Trophoblast cell (in vitro differentiated cells and primary cell): ENCODE measurements at regions not wholly inside any gene's neighbourhood (a gene's known extent, or its start where the extent isn't known, plus 50 kb on each side); places are given as distances from the start of the nearest gene placed in this dataset.

Source experiments
- DNase-seq, 2 donors: peaks; one replicate each; pipeline ENCODE4 v3.0.0-alpha.2; 2016
- H2AFZ ChIP-seq: 2 replicates; pipeline ENCODE4 v1.6.1; 2013; ENCODE audit warnings: low read length, moderate library complexity, mild to moderate bottlenecking; ENCODE audit not compliant: insufficient read depth, poor library complexity
- H2AK5ac ChIP-seq: 2 replicates; pipeline ENCODE4 v1.6.1; 2013; ENCODE audit warnings: mild to moderate bottlenecking, low read length
- H2BK120ac ChIP-seq: 2 replicates; pipeline ENCODE4 v1.6.1; 2013; ENCODE audit warnings: low read length, mild to moderate bottlenecking, moderate library complexity; ENCODE audit not compliant: insufficient read depth, poor library complexity
- H2BK12ac ChIP-seq: 2 replicates; pipeline ENCODE4 v1.6.1; 2013; ENCODE audit warnings: mild to moderate bottlenecking, low read length, moderate library complexity
- H2BK5ac ChIP-seq: 2 replicates; pipeline ENCODE4 v1.6.1; 2013; ENCODE audit warnings: low read length, low read depth, moderate library complexity, mild to moderate bottlenecking; ENCODE audit not compliant: poor library complexity
- H3K14ac ChIP-seq: 2 replicates; pipeline ENCODE4 v1.6.1; 2013; ENCODE audit warnings: mild to moderate bottlenecking, low read length
- H3K18ac ChIP-seq: 2 replicates; pipeline ENCODE4 v1.6.1; 2013; ENCODE audit warnings: mild to moderate bottlenecking, low read length
- H3K23ac ChIP-seq: 2 replicates; pipeline ENCODE4 v1.6.1; 2013; ENCODE audit warnings: low read length
- H3K27ac ChIP-seq: 2 replicates; pipeline ENCODE4 v1.5.1; 2013; ENCODE audit warnings: low read depth, mild to moderate bottlenecking, inconsistent platforms, low read length, moderate library complexity
- H3K27me3 ChIP-seq: 2 replicates; pipeline ENCODE4 v1.6.1; 2013; ENCODE audit warnings: inconsistent platforms, mild to moderate bottlenecking, low read length, moderate library complexity; ENCODE audit not compliant: insufficient read depth
- H3K36me3 ChIP-seq, 2 experiments: 1 replicate in 1 of 2; 2 replicates in 1 of 2; pipeline ENCODE4 v1.6.1; 2013; ENCODE audit warnings: low read length in 2 of 2, mild to moderate bottlenecking in 2 of 2, moderate library complexity in 1 of 2; ENCODE audit not compliant: insufficient read depth in 2 of 2, control insufficient read depth in 1 of 2
- H3K4ac ChIP-seq: 2 replicates; pipeline ENCODE4 v1.6.1; 2013; ENCODE audit warnings: low read depth, mild to moderate bottlenecking, low read length, moderate library complexity
- H3K4me1 ChIP-seq, 2 experiments: 1 replicate in 1 of 2; 2 replicates in 1 of 2; pipeline ENCODE4 v1.6.1; 2013; ENCODE audit warnings: low read length in 2 of 2, mild to moderate bottlenecking in 2 of 2, moderate library complexity in 1 of 2; ENCODE audit not compliant: insufficient read depth in 2 of 2, control insufficient read depth in 1 of 2
- H3K4me2 ChIP-seq: 2 replicates; pipeline ENCODE4 v1.6.1; 2013; ENCODE audit warnings: inconsistent platforms, mild to moderate bottlenecking, low read length, moderate library complexity
- H3K4me3 ChIP-seq: 2 replicates; pipeline ENCODE4 v1.5.1; 2013; ENCODE audit warnings: mild to moderate bottlenecking, low read depth, low read length, inconsistent platforms
- H3K79me1 ChIP-seq: one replicate; pipeline ENCODE4 v1.6.1; 2013; ENCODE audit warnings: low read length
- H3K79me2 ChIP-seq: 2 replicates; pipeline ENCODE4 v1.6.1; 2013; ENCODE audit warnings: low read length, mild to moderate bottlenecking; ENCODE audit not compliant: control insufficient read depth, insufficient read depth, poor library complexity
- H3K9ac ChIP-seq: 2 replicates; pipeline ENCODE4 v1.6.1; 2013; ENCODE audit warnings: mild to moderate bottlenecking, low read length
- H3K9me3 ChIP-seq: 2 replicates; pipeline ENCODE4 v1.6.1; 2013; ENCODE audit warnings: low read depth, mild to moderate bottlenecking, control low read depth, inconsistent platforms, low read length; ENCODE audit not compliant: insufficient read depth
- H4K12ac ChIP-seq: 2 replicates; pipeline ENCODE4 v1.6.1; 2013; ENCODE audit warnings: low read depth, mild to moderate bottlenecking, low read length, moderate library complexity
- H4K8ac ChIP-seq: 2 replicates; pipeline ENCODE4 v1.6.1; 2013; ENCODE audit warnings: low read depth, mild to moderate bottlenecking, low read length, moderate library complexity
- H4K91ac ChIP-seq: one replicate; pipeline ENCODE4 v1.6.1; 2013; ENCODE audit warnings: low read depth, mild to moderate bottlenecking, low read length, moderate library complexity
- WGBS: extraction: QIAGEN DNeasy Blood & Tissue Kit; methylation state at CpG from one replicate; pipeline ENCODE4 v1.1.7; 2013; ENCODE audit warnings: missing lambda C conversion rate; ENCODE audit not compliant: insufficient read length, insufficient coverage; ENCODE audit errors: extremely low coverage; 5-methylcytosine and 5-hydroxymethylcytosine counted together

GRCh38 chr2:144261336-144261735 is 258.6 kb downstream of the ZEB2 start:
- no peak overlapping the region for H3K27ac ChIP-seq
- H2AK5ac ChIP-seq, result no peak overlapping the region
- no peak overlapping the region for H3K4ac ChIP-seq
- no peak overlapping the region for H3K23ac ChIP-seq
- H2BK120ac ChIP-seq, result no peak overlapping the region
- no peaks in the 10 kb centered on the region for H3K79me1 ChIP-seq
- no peak overlapping the region for H2BK5ac ChIP-seq
- H3K9me3 ChIP-seq, result no peaks in the 10 kb centered on the region
- H4K91ac ChIP-seq, result no peak overlapping the region
- no peak overlapping the region for H2BK12ac ChIP-seq
- no peak overlapping the region for H3K4me2 ChIP-seq
- H3K4me3 ChIP-seq, result no peak overlapping the region
- no CpG with 5 or more reads among the region's 2 CpGs for WGBS
- H3K79me2 ChIP-seq, result no peaks in the 10 kb centered on the region
- H3K36me3 ChIP-seq, result no peaks in the 10 kb centered on the region
- DNase-seq, result peak in 1 of 2 donors; percentile 48
- no peak overlapping the region for H2AFZ ChIP-seq
- no peak overlapping the region for H3K18ac ChIP-seq
- H3K27me3 ChIP-seq, result no peaks in the 10 kb centered on the region
- H4K8ac ChIP-seq, result no peak overlapping the region
- no peak overlapping the region for H3K14ac ChIP-seq
- H3K9ac ChIP-seq, result no peak overlapping the region
- H3K4me1 ChIP-seq, result no peaks in the 10 kb centered on the region
- no peak overlapping the region for H4K12ac ChIP-seq

- Histone ChIP-seq H3K23ac (no peak overlapping the region), H3K18ac (no peak overlapping the region), H3K14ac (no peak overlapping the region), H3K9me3 (peaks cover 4% of the 10 kb centered on the region), H3K4me2 (no peak overlapping the region), H3K4me1 (no peaks in the 10 kb centered on the region), H3K36me3 (peaks cover 0 to 2% of the 10 kb centered on the region in 2 experiments), H3K79me1 (no peaks in the 10 kb centered on the region), H3K27ac (no peak overlapping the region), H4K8ac (no peak overlapping the region), H2BK5ac (no peak overlapping the region), H3K79me2 (no peaks in the 10 kb centered on the region), H2BK12ac (no peak overlapping the region), H4K91ac (no peak overlapping the region), H2AFZ (no peak overlapping the region), H3K4ac (no peak overlapping the region), H2AK5ac (no peak overlapping the region), H3K9ac (no peak overlapping the region), H3K27me3 (no peaks in the 10 kb centered on the region), H3K4me3 (no peak overlapping the region), H2BK120ac (no peak overlapping the region), H4K12ac (no peak overlapping the region)
- no CpG with 5 or more reads among the region's 6 CpGs for WGBS
- no peak for DNase-seq
Observed at GRCh38 chr2:144259332-144259731, 260.6 kb downstream of the ZEB2 start.

GRCh38 chr2:144258154-144258553 is 261.8 kb downstream of the ZEB2 start:
- H3K18ac ChIP-seq, result no peak overlapping the region
- H3K14ac ChIP-seq, result no peak overlapping the region
- no peaks in the 10 kb centered on the region for H3K27me3 ChIP-seq
- no peak overlapping the region for H3K23ac ChIP-seq
- H2BK5ac ChIP-seq, result no peak overlapping the region
- H3K4me1 ChIP-seq, result no peaks in the 10 kb centered on the region
- H3K4ac ChIP-seq, result no peak overlapping the region
- H2AFZ ChIP-seq, result no peak overlapping the region
- no peak overlapping the region for H4K91ac ChIP-seq
- H4K12ac ChIP-seq, result no peak overlapping the region
- no peak overlapping the region for H3K27ac ChIP-seq
- no peak overlapping the region for H2AK5ac ChIP-seq
- no peaks in the 10 kb centered on the region for H3K79me2 ChIP-seq
- no CpG with 5 or more reads among the region's 2 CpGs for WGBS
- H3K9ac ChIP-seq, result no peak overlapping the region
- H3K9me3 ChIP-seq, result peaks cover 7% of the 10 kb centered on the region
- no peak overlapping the region for H4K8ac ChIP-seq
- H3K4me3 ChIP-seq, result no peak overlapping the region
- H3K79me1 ChIP-seq, result no peaks in the 10 kb centered on the region
- H2BK12ac ChIP-seq, result no peak overlapping the region
- no peak overlapping the region for H3K4me2 ChIP-seq
- H2BK120ac ChIP-seq, result no peak overlapping the region
- H3K36me3 ChIP-seq, result peaks cover 4 to 5% of the 10 kb centered on the region in 2 experiments
- DNase-seq, result no peak

GRCh38 chr2:144256996-144257707 is 262.8 kb downstream of the ZEB2 start:
- H3K36me3 ChIP-seq, result peaks cover 4 to 5% of the 10 kb centered on the region in 2 experiments

More at GRCh38 chr2:144256996-144257707, 262.8 kb downstream of the ZEB2 start:
- no peak overlapping the region for H2AFZ ChIP-seq
- no peaks in the 10 kb centered on the region for H3K27me3 ChIP-seq
- H3K4me1 ChIP-seq, result no peaks in the 10 kb centered on the region
- no peak overlapping the region for H2BK12ac ChIP-seq
- no peak overlapping the region for H4K91ac ChIP-seq
- H3K27ac ChIP-seq, result no peak overlapping the region
- no peak for DNase-seq
- H3K18ac ChIP-seq, result no peak overlapping the region
- H3K9me3 ChIP-seq, result peaks cover 7% of the 10 kb centered on the region
- no peaks in the 10 kb centered on the region for H3K79me2 ChIP-seq
- no peak overlapping the region for H4K12ac ChIP-seq
- H3K79me1 ChIP-seq, result no peaks in the 10 kb centered on the region
- no peak overlapping the region for H3K4me2 ChIP-seq
- H2BK5ac ChIP-seq, result no peak overlapping the region
- WGBS, result no CpG with 5 or more reads among the region's 1 CpG
- no peak overlapping the region for H3K4ac ChIP-seq
- no peak overlapping the region for H4K8ac ChIP-seq
- H3K14ac ChIP-seq, result no peak overlapping the region
- no peak overlapping the region for H2AK5ac ChIP-seq
- H3K4me3 ChIP-seq, result no peak overlapping the region
- no peak overlapping the region for H3K23ac ChIP-seq
- no peak overlapping the region for H3K9ac ChIP-seq
- H2BK120ac ChIP-seq, result no peak overlapping the region
